Transverse colon (tissue), 4 donors: ENCODE measurements at regions not wholly inside any gene's neighbourhood (a gene's known extent, or its start where the extent isn't known, plus 50 kb on each side); places are given as distances from the start of the nearest gene placed in this dataset.

ENCODE experiments used
- CTCF ChIP-seq, 5 experiments: fragments of 200-600 bp in 3 of 5; fragments of 450-650 bp in 2 of 5; sonication (generic) in 3 of 5; IDR thresholded peaks; 1 replicate in 2 of 5; 2 replicates in 3 of 5; pipeline ENCODE4 v1.5.1; 2016 to 2017; ENCODE audit warnings: antibody characterized with exemption in 5 of 5, inconsistent platforms in 3 of 5, mild to moderate bottlenecking in 2 of 5, moderate library complexity in 1 of 5
- EP300 ChIP-seq: sonication (generic); formaldehyde crosslinking; IDR thresholded peaks from one replicate; pipeline ENCODE4 v1.6.1; 2017; ENCODE audit warnings: antibody characterized with exemption, low read depth
- POLR2A ChIP-seq: fragments of 450-650 bp; IDR thresholded peaks from one replicate; pipeline ENCODE4 v1.6.1; 2016; ENCODE audit warnings: antibody characterized with exemption, mild to moderate bottlenecking, moderate library complexity
- POLR2AphosphoS5 ChIP-seq, 3 donors: sonication (generic); formaldehyde crosslinking; IDR thresholded peaks; one replicate each; pipeline ENCODE4 v1.6.1; 2016; ENCODE audit warnings: antibody characterized with exemption in 3 of 3

GRCh38 chr12:19886639-19887064 is 447.4 kb downstream of the AEBP2 start:
- TF ChIP-seq POLR2A (no peak), CTCF (IDR thresholded peaks at IDR 0.05) (no peak), POLR2AphosphoS5 (IDR thresholded peaks at IDR 0.05) (no peak), EP300 (no peak)
